Stimulated activated CD4-positive, alpha-beta T cell treated with anti-CD3 and anti-CD28 coated beads, Interleukin-15, amount 100 ng/mL, for 24 hours (primary cell): ENCODE measurements at regions not wholly inside any gene's neighbourhood (a gene's known extent, or its start where the extent isn't known, plus 50 kb on each side); places are given as distances from the start of the nearest gene placed in this dataset.
A peak's percentile ranks its signal among the peaks of the same experiment; 100 is the strongest.
"Not testable (repeated sequence)": the region's sequence is repeated elsewhere in the genome, so short reads cannot be mapped to it uniquely, and the experiment has no call there.

Source experiments
- DNase-seq: peaks from one replicate; pipeline ENCODE4 v3.0.0-alpha.2; 2020

GRCh38 chr10:121690152-121690848, 92.1 kb upstream of the FGFR2 start:
- DNase-seq = no peak

GRCh38 chr10:121687095-121687813, 89.0 kb upstream of the FGFR2 start:
- no peak for DNase-seq

- DNase-seq = no peak
Observed at GRCh38 chr10:121684276-121684675, 86.0 kb upstream of the FGFR2 start.

- no peak for DNase-seq
Observed at GRCh38 chr10:121683816-121684215, 85.6 kb upstream of the FGFR2 start.

- DNase-seq = no peak
Observed at GRCh38 chr10:121683366-121683765, 85.1 kb upstream of the FGFR2 start.

- no peak for DNase-seq
Observed at GRCh38 chr10:121681997-121682687, 83.9 kb upstream of the FGFR2 start.

- DNase-seq = no peak
Observed at GRCh38 chr10:121680879-121681655, 82.8 kb upstream of the FGFR2 start.

GRCh38 chr10:121679916-121680315, 81.7 kb upstream of the FGFR2 start:
- no peak for DNase-seq

- no peak for DNase-seq
Observed at GRCh38 chr10:121678631-121679174, 80.5 kb upstream of the FGFR2 start.

GRCh38 chr10:121677880-121678279, 79.6 kb upstream of the FGFR2 start:
- no peak for DNase-seq

GRCh38 chr10:121675344-121675743, 77.1 kb upstream of the FGFR2 start:
- DNase-seq = no peak

- DNase-seq = no peak
Observed at GRCh38 chr10:121674885-121675284, 76.6 kb upstream of the FGFR2 start.

GRCh38 chr10:121672733-121673132, 74.5 kb upstream of the FGFR2 start:
- DNase-seq = no peak

GRCh38 chr10:121669840-121670239, 71.6 kb upstream of the FGFR2 start:
- DNase-seq = not testable (repeated sequence)

- DNase-seq = no peak
Observed at GRCh38 chr10:121669028-121669374, 70.8 kb upstream of the FGFR2 start.

- DNase-seq = no peak
Observed at GRCh38 chr10:121668314-121669027, 70.2 kb upstream of the FGFR2 start.

GRCh38 chr10:121667948-121668313, 69.7 kb upstream of the FGFR2 start:
- DNase-seq = no peak

- no peak for DNase-seq
Observed at GRCh38 chr10:121665809-121666208, 67.6 kb upstream of the FGFR2 start.

- no peak for DNase-seq
Observed at GRCh38 chr10:121664671-121665070, 66.4 kb upstream of the FGFR2 start.

GRCh38 chr10:121662945-121663917, 65.0 kb upstream of the FGFR2 start:
- peak; percentile 15 for DNase-seq

GRCh38 chr10:121662531-121662930, 64.3 kb upstream of the FGFR2 start:
- DNase-seq = no peak
